ENCODE measurements at regions not wholly inside any gene's neighbourhood (a gene's known extent, or its start where the extent isn't known, plus 50 kb on each side); places are given as distances from the start of the nearest gene placed in this dataset.

- 65% methylated on average over 3 of the region's 3 CpGs for WGBS
- no peaks in the 10 kb centered on the region for H3K27me3 ChIP-seq
- H3K9me3 ChIP-seq, result peaks cover under 1% of the 10 kb centered on the region
- H3K27ac ChIP-seq, result no peak overlapping the region
- no peaks in the 10 kb centered on the region for H3K36me3 ChIP-seq
- no peak for DNase-seq (ENCODE audit: low spot score in 2 of 2)
- TF ChIP-seq POLR2AphosphoS5 (IDR thresholded peaks at IDR 0.05) (no peak), CTCF (IDR thresholded peaks at IDR 0.05) (no peak), POLR2A (IDR thresholded peaks at IDR 0.05) (no peak), EP300 (IDR thresholded peaks at IDR 0.05) (no peak)
- H3K4me3 ChIP-seq, result no peak overlapping the region
- no peaks in the 10 kb centered on the region for H3K4me1 ChIP-seq
These were observed 168.2 kb downstream of the ETV1 start for GRCh38 chr7:13821152-13821787.

GRCh38 chr7:13822678-13823077 lies 166.8 kb downstream of the ETV1 start:
- no peak overlapping the region for H3K4me3 ChIP-seq
- TF ChIP-seq POLR2A (IDR thresholded peaks at IDR 0.05) (no peak), EP300 (IDR thresholded peaks at IDR 0.05) (no peak)
- H3K27ac ChIP-seq, result no peak overlapping the region
- no peaks in the 10 kb centered on the region for H3K27me3 ChIP-seq
- no peak for DNase-seq (ENCODE audit: low spot score in 2 of 2)
- no peaks in the 10 kb centered on the region for H3K9me3 ChIP-seq
- WGBS, result 72% methylated on average over 3 of the region's 3 CpGs
- no peaks in the 10 kb centered on the region for H3K4me1 ChIP-seq
- no peaks in the 10 kb centered on the region for H3K36me3 ChIP-seq

- TF ChIP-seq EP300 (IDR thresholded peaks at IDR 0.05), result no peak
- TF ChIP-seq POLR2A (IDR thresholded peaks at IDR 0.05), result no peak
- TF ChIP-seq CTCF (IDR thresholded peaks at IDR 0.05), result no peak
- TF ChIP-seq POLR2AphosphoS5 (IDR thresholded peaks at IDR 0.05), result no peak
- WGBS, result 87% methylated on average over 4 of the region's 4 CpGs
- no peak overlapping the region for H3K4me3 ChIP-seq
- DNase-seq (ENCODE audit: low spot score in 2 of 2), result no peak
- no peaks in the 10 kb centered on the region for H3K9me3 ChIP-seq
- H3K27ac ChIP-seq, result no peak overlapping the region
- H3K36me3 ChIP-seq, result no peaks in the 10 kb centered on the region
- H3K4me1 ChIP-seq, result peaks cover 8% of the 10 kb centered on the region
- no peaks in the 10 kb centered on the region for H3K27me3 ChIP-seq
These were observed 162.7 kb downstream of the ETV1 start for GRCh38 chr7:13826752-13827151.

GRCh38 chr7:13827716-13828115 lies 161.8 kb downstream of the ETV1 start:
- TF ChIP-seq CTCF (IDR thresholded peaks at IDR 0.05) (no peak), EP300 (IDR thresholded peaks at IDR 0.05) (no peak), POLR2A (IDR thresholded peaks at IDR 0.05) (no peak), POLR2AphosphoS5 (IDR thresholded peaks at IDR 0.05) (no peak)
- 88% methylated on average over 5 of the region's 5 CpGs for WGBS
- no peaks in the 10 kb centered on the region for H3K36me3 ChIP-seq

GRCh38 chr7:13829231-13829630 lies 160.2 kb downstream of the ETV1 start:
- Histone ChIP-seq H3K36me3 (no peaks in the 10 kb centered on the region), H3K27ac (no peak overlapping the region), H3K4me3 (no peak overlapping the region), H3K4me1 (peaks cover 8% of the 10 kb centered on the region), H3K27me3 (no peaks in the 10 kb centered on the region), H3K9me3 (no peaks in the 10 kb centered on the region)
- TF ChIP-seq EP300 (IDR thresholded peaks at IDR 0.05) (no peak), CTCF (IDR thresholded peaks at IDR 0.05) (no peak), POLR2A (IDR thresholded peaks at IDR 0.05) (no peak), POLR2AphosphoS5 (IDR thresholded peaks at IDR 0.05) (no peak)
- 88% methylated on average over 2 of the region's 2 CpGs for WGBS
- DNase-seq (ENCODE audit: low spot score in 2 of 2), result no peak

More at GRCh38 chr7:13827716-13828115, 161.8 kb downstream of the ETV1 start:
- H3K27me3 ChIP-seq, result no peaks in the 10 kb centered on the region
- no peak overlapping the region for H3K27ac ChIP-seq
- no peaks in the 10 kb centered on the region for H3K9me3 ChIP-seq
- no peak overlapping the region for H3K4me3 ChIP-seq
- H3K4me1 ChIP-seq, result peaks cover 8% of the 10 kb centered on the region
- DNase-seq (ENCODE audit: low spot score in 2 of 2), result no peak

Measured in suprapubic skin (tissue), 4 donors.